ENCODE measurements at regions not wholly inside any gene's neighbourhood (a gene's known extent, or its start where the extent isn't known, plus 50 kb on each side); places are given as distances from the start of the nearest gene placed in this dataset.

DNA sequence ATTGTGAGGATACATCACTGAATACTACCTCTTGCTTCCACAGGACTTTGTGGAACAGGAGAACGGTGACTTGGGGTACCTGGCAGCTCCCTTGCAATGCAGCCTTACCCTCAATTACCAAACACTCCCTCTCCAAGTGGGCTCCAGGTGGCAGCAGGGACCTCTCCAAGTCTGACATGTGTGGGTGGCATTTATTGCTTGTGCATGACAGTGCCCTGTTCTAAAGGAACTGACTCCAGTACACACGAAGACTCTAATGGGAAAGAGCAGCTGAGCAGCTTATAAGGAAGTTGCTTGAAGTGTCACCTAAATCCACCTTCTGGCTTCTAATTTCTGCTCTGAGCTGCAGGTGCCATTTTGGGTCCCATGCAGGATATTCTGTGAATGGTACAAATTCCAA lies 174.1 kb upstream of the SLCO3A1 start:
- TF ChIP-seq CREB1 (IDR thresholded peaks at IDR 0.05; ENCODE audit: low read depth) (no peak), EGR1 (IDR thresholded peaks at IDR 0.05) (no peak), RAD21 (IDR thresholded peaks at IDR 0.05; ENCODE audit: low read depth) (no peak), YY1 (IDR thresholded peaks at IDR 0.05; ENCODE audit: low read depth) (no peak), EP300 (IDR thresholded peaks at IDR 0.05; ENCODE audit: borderline replicate concordance) (no peak), TAF1 (IDR thresholded peaks at IDR 0.05; ENCODE audit: low read depth) (no peak), TCF12 (IDR thresholded peaks at IDR 0.05; ENCODE audit: low read depth) (no peak)
- TF ChIP-seq, protein P1, sequence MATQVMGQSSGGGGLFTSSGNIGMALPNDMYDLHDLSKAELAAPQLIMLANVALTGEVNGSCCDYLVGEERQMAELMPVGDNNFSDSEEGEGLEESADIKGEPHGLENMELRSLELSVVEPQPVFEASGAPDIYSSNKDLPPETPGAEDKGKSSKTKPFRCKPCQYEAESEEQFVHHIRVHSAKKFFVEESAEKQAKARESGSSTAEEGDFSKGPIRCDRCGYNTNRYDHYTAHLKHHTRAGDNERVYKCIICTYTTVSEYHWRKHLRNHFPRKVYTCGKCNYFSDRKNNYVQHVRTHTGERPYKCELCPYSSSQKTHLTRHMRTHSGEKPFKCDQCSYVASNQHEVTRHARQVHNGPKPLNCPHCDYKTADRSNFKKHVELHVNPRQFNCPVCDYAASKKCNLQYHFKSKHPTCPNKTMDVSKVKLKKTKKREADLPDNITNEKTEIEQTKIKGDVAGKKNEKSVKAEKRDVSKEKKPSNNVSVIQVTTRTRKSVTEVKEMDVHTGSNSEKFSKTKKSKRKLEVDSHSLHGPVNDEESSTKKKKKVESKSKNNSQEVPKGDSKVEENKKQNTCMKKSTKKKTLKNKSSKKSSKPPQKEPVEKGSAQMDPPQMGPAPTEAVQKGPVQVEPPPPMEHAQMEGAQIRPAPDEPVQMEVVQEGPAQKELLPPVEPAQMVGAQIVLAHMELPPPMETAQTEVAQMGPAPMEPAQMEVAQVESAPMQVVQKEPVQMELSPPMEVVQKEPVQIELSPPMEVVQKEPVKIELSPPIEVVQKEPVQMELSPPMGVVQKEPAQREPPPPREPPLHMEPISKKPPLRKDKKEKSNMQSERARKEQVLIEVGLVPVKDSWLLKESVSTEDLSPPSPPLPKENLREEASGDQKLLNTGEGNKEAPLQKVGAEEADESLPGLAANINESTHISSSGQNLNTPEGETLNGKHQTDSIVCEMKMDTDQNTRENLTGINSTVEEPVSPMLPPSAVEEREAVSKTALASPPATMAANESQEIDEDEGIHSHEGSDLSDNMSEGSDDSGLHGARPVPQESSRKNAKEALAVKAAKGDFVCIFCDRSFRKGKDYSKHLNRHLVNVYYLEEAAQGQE (IDR thresholded peaks at IDR 0.05; ENCODE audit: low read depth), result no peak
